Smooth muscle cell (in vitro differentiated cells): ENCODE measurements at regions not wholly inside any gene's neighbourhood (a gene's known extent, or its start where the extent isn't known, plus 50 kb on each side); places are given as distances from the start of the nearest gene placed in this dataset.
"Not testable (repeated sequence)": the region's sequence is repeated elsewhere in the genome, so short reads cannot be mapped to it uniquely, and the experiment has no call there.

ENCODE experiments used
- DNase-seq: peaks from one replicate; lab custom pipeline; 2025; ENCODE audit not compliant: unreplicated experiment; lab: John Stamatoyannopoulos, UW
- H2AFZ ChIP-seq: fragments of 200-600 bp; sonication (generic); 2 replicates; pipeline ENCODE4 v1.6.0; 2016; ENCODE audit warnings: antibody characterized with exemption, low read depth, mild to moderate bottlenecking
- H3F3A ChIP-seq: fragments of 200-600 bp; sonication (generic); 2 replicates; pipeline ENCODE4 v1.6.0; 2017; ENCODE audit warnings: antibody characterized with exemption, low read depth
- H3K27ac ChIP-seq: fragments of 200-600 bp; sonication (generic); 2 replicates; pipeline ENCODE4 v1.5.1; 2016; ENCODE audit warnings: low read depth, mild to moderate bottlenecking
- H3K27me3 ChIP-seq: fragments of 200-600 bp; sonication (generic); 2 replicates; pipeline ENCODE4 v1.6.1; 2016; ENCODE audit warnings: low read depth, mild to moderate bottlenecking
- H3K36me3 ChIP-seq: fragments of 200-600 bp; sonication (generic); 2 replicates; pipeline ENCODE4 v1.5.1; 2016; ENCODE audit warnings: low read depth
- H3K4me1 ChIP-seq: fragments of 200-600 bp; sonication (generic); 2 replicates; pipeline ENCODE4 v1.5.1; 2016; ENCODE audit warnings: low read depth
- H3K4me2 ChIP-seq: fragments of 200-600 bp; sonication (generic); 2 replicates; pipeline ENCODE4 v1.6.0; 2016; ENCODE audit warnings: mild to moderate bottlenecking
- H3K4me3 ChIP-seq: fragments of 200-600 bp; sonication (generic); 2 replicates; pipeline ENCODE4 v1.5.1; 2016; ENCODE audit warnings: mild to moderate bottlenecking
- H3K79me2 ChIP-seq: fragments of 200-600 bp; sonication (generic); 2 replicates; pipeline ENCODE4 v1.6.0; 2016; ENCODE audit warnings: low read depth, mild to moderate bottlenecking
- H3K9ac ChIP-seq: fragments of 200-600 bp; sonication (generic); 2 replicates; pipeline ENCODE4 v1.6.0; 2016; ENCODE audit warnings: low read depth
- H3K9me3 ChIP-seq: fragments of 200-600 bp; sonication (generic); replicated peaks from 2 replicates; pipeline ENCODE4 v1.5.1; 2016; ENCODE audit warnings: low read depth
- H4K20me1 ChIP-seq: fragments of 200-600 bp; sonication (generic); 2 replicates; pipeline ENCODE4 v1.6.0; 2016; ENCODE audit warnings: low read depth
- WGBS: methylation state at CpG from one replicate; pipeline ENCODE4 v1.1.7; 2016; ENCODE audit warnings: low lambda C conversion rate; 5-methylcytosine and 5-hydroxymethylcytosine counted together
- TF ChIP-seq, protein P1 (sequence below): fragments of 200-600 bp; sonication (generic); IDR thresholded peaks from 2 replicates; pipeline ENCODE4 v1.5.1; 2017; ENCODE audit warnings: borderline replicate concordance, mild to moderate bottlenecking, antibody characterized with exemption; ENCODE audit not compliant: insufficient read depth, poor library complexity, severe bottlenecking

- H3K4me1 ChIP-seq, H3K79me2 ChIP-seq, H3K9ac ChIP-seq, H3K4me3 ChIP-seq, H3K27me3 ChIP-seq, H3K36me3 ChIP-seq, H3K4me2 ChIP-seq, H3K9me3 ChIP-seq, H2AFZ ChIP-seq, H3K27ac ChIP-seq, H4K20me1 ChIP-seq, H3F3A ChIP-seq, DNase-seq: not testable (repeated sequence)
- 94% methylated on average over 7 of the region's 7 CpGs for WGBS
These were observed 92.1 kb downstream of the C4BPA start for GRCh38 chr1:207196135-207196534.

- not testable (repeated sequence) for DNase-seq, H3K27me3 ChIP-seq, H3K4me1 ChIP-seq, H3K4me2 ChIP-seq, H3K9me3 ChIP-seq, H2AFZ ChIP-seq, H3F3A ChIP-seq, H3K9ac ChIP-seq, H3K36me3 ChIP-seq, H3K4me3 ChIP-seq, H4K20me1 ChIP-seq, H3K27ac ChIP-seq, H3K79me2 ChIP-seq
- WGBS: 93% methylated on average over 3 of the region's 3 CpGs
These were observed 97.5 kb downstream of the C4BPA start for GRCh38 chr1:207201534-207201933.

- Histone ChIP-seq H3K9ac (no peak overlapping the region), H3K79me2 (no peaks in the 10 kb centered on the region), H3K36me3 (no peaks in the 10 kb centered on the region), H3K4me2 (no peak overlapping the region), H3F3A (no peaks in the 10 kb centered on the region), H3K4me3 (no peak overlapping the region), H3K27me3 (no peaks in the 10 kb centered on the region), H3K9me3 (no peaks in the 10 kb centered on the region), H2AFZ (no peak overlapping the region), H3K4me1 (no peaks in the 10 kb centered on the region), H3K27ac (no peak overlapping the region), H4K20me1 (no peaks in the 10 kb centered on the region)
- TF ChIP-seq, protein P1, sequence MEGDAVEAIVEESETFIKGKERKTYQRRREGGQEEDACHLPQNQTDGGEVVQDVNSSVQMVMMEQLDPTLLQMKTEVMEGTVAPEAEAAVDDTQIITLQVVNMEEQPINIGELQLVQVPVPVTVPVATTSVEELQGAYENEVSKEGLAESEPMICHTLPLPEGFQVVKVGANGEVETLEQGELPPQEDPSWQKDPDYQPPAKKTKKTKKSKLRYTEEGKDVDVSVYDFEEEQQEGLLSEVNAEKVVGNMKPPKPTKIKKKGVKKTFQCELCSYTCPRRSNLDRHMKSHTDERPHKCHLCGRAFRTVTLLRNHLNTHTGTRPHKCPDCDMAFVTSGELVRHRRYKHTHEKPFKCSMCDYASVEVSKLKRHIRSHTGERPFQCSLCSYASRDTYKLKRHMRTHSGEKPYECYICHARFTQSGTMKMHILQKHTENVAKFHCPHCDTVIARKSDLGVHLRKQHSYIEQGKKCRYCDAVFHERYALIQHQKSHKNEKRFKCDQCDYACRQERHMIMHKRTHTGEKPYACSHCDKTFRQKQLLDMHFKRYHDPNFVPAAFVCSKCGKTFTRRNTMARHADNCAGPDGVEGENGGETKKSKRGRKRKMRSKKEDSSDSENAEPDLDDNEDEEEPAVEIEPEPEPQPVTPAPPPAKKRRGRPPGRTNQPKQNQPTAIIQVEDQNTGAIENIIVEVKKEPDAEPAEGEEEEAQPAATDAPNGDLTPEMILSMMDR: no peak
- WGBS: 72% methylated on average over 3 of the region's 3 CpGs
- no peak for DNase-seq
These were observed 98.4 kb downstream of the C4BPA start for GRCh38 chr1:207202480-207202879.

DNA sequence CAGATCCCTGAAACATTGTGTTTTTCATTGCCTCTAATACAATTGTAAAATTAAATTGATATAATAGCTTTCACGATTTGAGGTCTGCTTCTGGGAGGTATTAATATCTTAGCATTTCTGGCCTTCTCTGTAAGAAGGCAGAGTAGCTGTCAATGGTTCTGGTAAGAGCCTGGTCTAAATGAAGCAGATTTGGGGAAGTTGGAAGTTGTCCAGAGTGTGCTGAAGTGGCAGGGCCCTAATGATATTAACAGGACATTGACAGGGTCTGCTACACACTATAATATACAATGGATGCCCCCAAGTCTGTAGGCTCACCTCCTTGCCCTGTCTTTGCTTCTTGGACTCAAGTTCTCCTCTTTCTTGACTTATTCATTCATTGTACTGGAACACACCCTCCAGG is 99.5 kb downstream of the C4BPA start:
- Histone ChIP-seq H3K79me2 (no peaks in the 10 kb centered on the region), H3K4me1 (no peaks in the 10 kb centered on the region), H3K27ac (no peak overlapping the region), H3K9me3 (no peaks in the 10 kb centered on the region), H3K9ac (no peak overlapping the region), H3F3A (no peaks in the 10 kb centered on the region), H4K20me1 (no peaks in the 10 kb centered on the region), H3K27me3 (no peaks in the 10 kb centered on the region), H3K4me2 (no peak overlapping the region), H3K36me3 (no peaks in the 10 kb centered on the region), H2AFZ (no peak overlapping the region), H3K4me3 (no peak overlapping the region)
- 79% methylated on average over 1 of the region's 1 CpG for WGBS
- no peak for DNase-seq
- TF ChIP-seq, protein P1: no peak

DNA sequence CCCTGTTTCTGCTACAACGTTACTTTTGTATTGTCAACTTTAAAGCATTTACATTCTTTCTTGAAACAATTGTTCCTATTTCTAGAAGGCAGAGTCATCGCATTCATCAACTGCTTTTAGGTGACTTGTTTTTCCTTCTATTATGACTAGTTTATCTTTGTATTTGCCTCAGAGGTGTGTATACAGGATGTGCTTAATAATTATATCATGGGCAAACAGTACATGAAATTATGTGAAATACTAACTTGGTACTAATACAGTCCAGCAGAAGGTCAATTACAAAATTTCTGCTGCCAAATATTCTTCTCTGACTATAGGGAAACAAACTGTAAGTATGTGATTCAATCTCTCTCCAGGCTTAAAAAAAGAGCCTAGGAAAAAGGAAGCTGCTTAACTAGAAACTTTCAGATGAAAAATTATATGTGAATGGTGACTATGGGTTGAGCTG is 101.6 kb downstream of the C4BPA start:
- H3K9ac ChIP-seq: no peak overlapping the region
- no peaks in the 10 kb centered on the region for H3K79me2 ChIP-seq
- no peaks in the 10 kb centered on the region for H3F3A ChIP-seq
- H3K4me2 ChIP-seq: no peak overlapping the region
- no peak overlapping the region for H3K4me3 ChIP-seq
- no peaks in the 10 kb centered on the region for H3K36me3 ChIP-seq
- TF ChIP-seq, protein P1: no peak
- no peaks in the 10 kb centered on the region for H4K20me1 ChIP-seq
- H3K4me1 ChIP-seq: no peaks in the 10 kb centered on the region
- H3K27ac ChIP-seq: no peak overlapping the region
- H3K27me3 ChIP-seq: no peaks in the 10 kb centered on the region
- DNase-seq: no peak
- no peaks in the 10 kb centered on the region for H3K9me3 ChIP-seq
- H2AFZ ChIP-seq: no peak overlapping the region
- WGBS: 69% methylated on average over 2 of the region's 2 CpGs

- H3K79me2 ChIP-seq, H3K36me3 ChIP-seq, H3K4me1 ChIP-seq, H3K27ac ChIP-seq, H3K27me3 ChIP-seq, H3K4me2 ChIP-seq, H3K9me3 ChIP-seq, H4K20me1 ChIP-seq, H3K4me3 ChIP-seq, H3F3A ChIP-seq, DNase-seq, H2AFZ ChIP-seq, H3K9ac ChIP-seq: not testable (repeated sequence)
- WGBS: 91% methylated on average over 2 of the region's 2 CpGs
These were observed 104.7 kb downstream of the C4BPA start for GRCh38 chr1:207208691-207209090.
